ENCODE measurements at regions not wholly inside any gene's neighbourhood (a gene's known extent, or its start where the extent isn't known, plus 50 kb on each side); places are given as distances from the start of the nearest gene placed in this dataset.

DNA sequence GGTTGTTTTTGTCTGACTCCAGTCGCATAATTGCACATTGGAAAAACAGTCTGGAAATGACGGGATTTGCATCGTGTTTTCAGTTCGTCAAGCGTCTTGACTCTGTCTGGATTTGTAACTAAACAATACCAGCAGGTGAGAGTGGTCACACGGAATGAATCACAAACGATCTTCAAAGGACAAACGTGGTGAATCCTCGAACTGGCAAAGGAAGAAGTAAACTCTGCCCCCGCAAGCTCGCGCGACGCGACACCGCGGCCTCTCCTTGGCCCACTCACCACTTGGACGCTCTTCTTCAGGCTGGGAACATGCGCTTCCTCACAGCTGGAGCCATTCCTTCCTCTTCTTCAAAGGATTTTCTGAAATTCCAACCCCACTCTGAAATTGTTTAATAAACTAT is 352.6 kb downstream of the THBS2 start:
- DNase-seq = no peak
- Histone ChIP-seq H3K27me3 (no peaks in the 10 kb centered on the region), H3K27ac (no peak overlapping the region), H3K4me1 (peaks cover 0 to 13% (median 3%) of the 10 kb centered on the region in 4 donors), H3K9me3 (no peaks in the 10 kb centered on the region), H3K36me3 (no peaks in the 10 kb centered on the region), H3K4me3 (no peak overlapping the region)
- intact Hi-C loops (cut with DNase I) = no loop called here
- no peak for TF ChIP-seq POLR2A (IDR thresholded peaks at IDR 0.05)
- TF ChIP-seq EP300 (IDR thresholded peaks at IDR 0.05) = no peak
- TF ChIP-seq, protein P1, sequence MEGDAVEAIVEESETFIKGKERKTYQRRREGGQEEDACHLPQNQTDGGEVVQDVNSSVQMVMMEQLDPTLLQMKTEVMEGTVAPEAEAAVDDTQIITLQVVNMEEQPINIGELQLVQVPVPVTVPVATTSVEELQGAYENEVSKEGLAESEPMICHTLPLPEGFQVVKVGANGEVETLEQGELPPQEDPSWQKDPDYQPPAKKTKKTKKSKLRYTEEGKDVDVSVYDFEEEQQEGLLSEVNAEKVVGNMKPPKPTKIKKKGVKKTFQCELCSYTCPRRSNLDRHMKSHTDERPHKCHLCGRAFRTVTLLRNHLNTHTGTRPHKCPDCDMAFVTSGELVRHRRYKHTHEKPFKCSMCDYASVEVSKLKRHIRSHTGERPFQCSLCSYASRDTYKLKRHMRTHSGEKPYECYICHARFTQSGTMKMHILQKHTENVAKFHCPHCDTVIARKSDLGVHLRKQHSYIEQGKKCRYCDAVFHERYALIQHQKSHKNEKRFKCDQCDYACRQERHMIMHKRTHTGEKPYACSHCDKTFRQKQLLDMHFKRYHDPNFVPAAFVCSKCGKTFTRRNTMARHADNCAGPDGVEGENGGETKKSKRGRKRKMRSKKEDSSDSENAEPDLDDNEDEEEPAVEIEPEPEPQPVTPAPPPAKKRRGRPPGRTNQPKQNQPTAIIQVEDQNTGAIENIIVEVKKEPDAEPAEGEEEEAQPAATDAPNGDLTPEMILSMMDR (IDR thresholded peaks at IDR 0.05) = no peak
- no peak for TF ChIP-seq POLR2AphosphoS5 (IDR thresholded peaks at IDR 0.05)
- WGBS, 2 donors = 91% methylated on average over 19 of the region's 19 CpGs

DNA sequence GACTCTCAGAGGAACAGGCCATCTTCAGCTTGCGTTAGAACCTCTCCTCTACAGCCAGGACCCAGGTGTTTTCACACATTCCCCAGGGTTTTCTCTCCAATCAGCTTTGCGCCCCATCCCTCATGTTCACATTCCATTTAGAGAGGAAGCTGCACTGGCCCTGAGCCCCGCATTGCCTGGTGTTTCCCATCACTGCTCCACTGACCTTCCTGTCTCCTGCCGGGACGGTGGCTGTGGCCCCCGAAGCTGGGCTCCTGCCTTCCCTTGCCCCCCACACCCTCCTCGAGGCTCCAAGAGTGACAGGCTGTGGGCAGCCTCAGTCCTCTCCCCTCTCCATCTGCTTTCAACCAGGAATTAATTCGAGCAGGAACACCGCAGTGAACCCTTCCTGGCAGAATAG is 357.3 kb downstream of the THBS2 start:
- intact Hi-C loops (cut with DNase I) = loop anchor here (5.0 kb wide), 1 partner anchor 746 kb away; no protein-coding TSS in a partner anchor
- H3K27ac ChIP-seq = peak overlapping the region in 1 of 4 donors; percentile 20

DNA sequence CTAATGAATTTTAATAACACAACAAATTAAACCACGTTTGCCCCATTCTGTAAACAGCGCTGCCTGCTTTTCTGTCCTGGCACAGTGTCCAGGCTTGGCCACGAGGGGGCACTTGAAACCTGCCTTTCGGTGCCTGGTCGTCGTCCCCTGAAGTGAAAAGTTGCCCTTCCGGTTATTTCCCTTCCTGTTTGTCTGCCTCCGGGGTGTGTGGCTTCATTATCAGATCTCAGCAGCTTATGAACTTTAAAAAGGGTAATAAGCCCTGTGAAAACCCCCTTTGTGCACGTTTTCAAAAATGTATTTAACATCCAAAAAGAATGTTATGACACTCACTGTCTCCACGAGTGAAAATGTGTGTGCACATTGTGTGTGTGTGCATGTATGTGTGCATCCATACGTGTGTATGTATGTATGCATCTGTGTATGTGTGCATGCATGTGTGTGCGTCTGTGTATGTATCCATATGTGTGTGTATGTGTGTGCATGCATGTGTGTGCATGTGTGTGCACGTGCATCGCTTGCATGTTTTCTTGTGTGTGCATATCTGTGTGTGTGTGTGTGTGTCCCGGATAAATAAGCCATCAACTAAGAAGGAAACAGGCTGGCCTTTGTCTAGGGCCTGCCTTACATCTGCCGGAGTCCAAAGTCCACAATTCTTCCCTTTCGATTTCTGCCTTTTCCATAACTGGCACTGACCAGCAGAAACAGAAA is 358.4 kb downstream of the THBS2 start:
- 7 to 29% methylated on average over 17 of the region's 17 CpGs for WGBS, 2 donors
- Histone ChIP-seq H3K9me3 (no peaks in the 10 kb centered on the region), H3K27me3 (no peaks in the 10 kb centered on the region), H3K4me3 (peak overlapping the region in 2 of 4 donors; percentile 14 to 19), H3K27ac (peak overlapping the region in 1 of 4 donors; percentile 20), H3K4me1 (peaks cover 0 to 49% (median 14%) of the 10 kb centered on the region in 4 donors), H3K36me3 (no peaks in the 10 kb centered on the region)
- intact Hi-C loops (cut with DNase I) = loop anchor here (1.0 to 5.0 kb wide), 3 partner anchors 62 to 747 kb away; no protein-coding TSS in a partner anchor
- peak; percentile 91 for DNase-seq
- TF ChIP-seq, protein P1 (IDR thresholded peaks at IDR 0.05) = peak; percentile 83 to 96 (median 88)
- TF ChIP-seq POLR2AphosphoS5 (IDR thresholded peaks at IDR 0.05) = no peak

More for the DNA sequence above, 357.3 kb downstream of the THBS2 start:
- Histone ChIP-seq H3K9me3 (no peaks in the 10 kb centered on the region), H3K27me3 (no peaks in the 10 kb centered on the region), H3K4me1 (peaks cover 0 to 39% (median 14%) of the 10 kb centered on the region in 4 donors), H3K36me3 (no peaks in the 10 kb centered on the region), H3K4me3 (no peak overlapping the region)
- TF ChIP-seq POLR2A (IDR thresholded peaks at IDR 0.05) = no peak
- TF ChIP-seq, protein P1 (IDR thresholded peaks at IDR 0.05) = no peak
- TF ChIP-seq POLR2AphosphoS5 (IDR thresholded peaks at IDR 0.05) = no peak
- no peak for TF ChIP-seq EP300 (IDR thresholded peaks at IDR 0.05)
- 89 to 95% methylated on average over 9 of the region's 9 CpGs for WGBS, 2 donors
- no peak for DNase-seq

DNA sequence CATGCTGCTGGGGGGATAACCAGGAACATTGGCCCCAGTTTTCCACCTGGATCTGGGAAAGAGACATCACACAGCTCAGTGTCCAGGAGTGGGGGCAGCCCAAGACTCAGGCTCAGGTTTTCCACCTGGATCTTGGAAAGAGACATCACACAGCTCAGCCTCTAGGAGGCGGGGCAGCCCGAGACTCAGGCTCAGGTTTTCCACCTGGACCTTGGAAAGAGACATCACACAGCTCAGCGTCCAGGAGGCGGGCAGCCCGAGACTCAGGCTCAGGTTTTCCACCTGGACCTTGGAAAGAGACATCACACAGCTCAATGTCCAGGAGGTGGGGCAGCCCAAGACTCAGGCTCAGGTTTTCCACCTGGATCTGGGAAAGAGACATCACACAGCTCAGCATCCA is 361.6 kb downstream of the THBS2 start:
- Histone ChIP-seq H3K36me3 (no peaks in the 10 kb centered on the region), H3K4me3 (no peak overlapping the region), H3K27me3 (no peaks in the 10 kb centered on the region), H3K9me3 (no peaks in the 10 kb centered on the region), H3K4me1 (peaks cover 0 to 56% (median 13%) of the 10 kb centered on the region in 4 donors), H3K27ac (no peak overlapping the region)
- DNase-seq = no peak
- intact Hi-C loops (cut with DNase I) = no loop called here
- WGBS, 2 donors = 22 to 67% methylated on average over 5 of the region's 5 CpGs
- TF ChIP-seq EP300 (IDR thresholded peaks at IDR 0.05) (no peak), POLR2A (IDR thresholded peaks at IDR 0.05) (no peak), POLR2AphosphoS5 (IDR thresholded peaks at IDR 0.05) (no peak)
- TF ChIP-seq, protein P1 (IDR thresholded peaks at IDR 0.05) = no peak
